ENCODE measurements at regions not wholly inside any gene's neighbourhood (a gene's known extent, or its start where the extent isn't known, plus 50 kb on each side); places are given as distances from the start of the nearest gene placed in this dataset.

DNA sequence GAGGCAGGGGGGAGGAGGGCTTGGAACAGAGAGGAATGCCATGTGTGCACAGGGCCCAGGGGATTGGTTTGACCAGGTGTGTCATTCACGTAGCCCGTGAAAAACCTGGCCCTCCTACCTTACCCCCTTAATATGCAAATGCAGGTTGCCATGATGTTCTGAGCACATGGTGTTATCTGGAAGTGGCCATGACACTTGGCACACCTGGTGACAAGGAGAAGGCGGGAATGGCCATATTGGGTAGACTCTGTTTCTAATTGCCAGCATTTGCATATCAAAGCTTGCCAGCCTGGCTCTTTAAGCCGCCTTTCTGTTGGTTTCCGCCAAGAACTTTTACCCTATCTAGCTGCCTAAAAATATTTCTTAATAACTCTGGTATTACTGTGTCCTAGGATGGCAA, 202.1 kb upstream of the DPH6 start:
- Histone ChIP-seq H3K4me1 (ENCODE audit: control insufficient read depth, insufficient read depth, low read length) (no peaks in the 10 kb centered on the region; the same call in 1 of the 2 replicates), H2BK120ac (ENCODE audit: low read depth, low read length) (no peak overlapping the region), H3K9me3 (ENCODE audit: control insufficient read depth, insufficient read depth, low read length) (no peaks in the 10 kb centered on the region), H3K4me2 (ENCODE audit: low read depth, low read length) (no peak overlapping the region), H2BK5ac (ENCODE audit: low read depth, low read length, poor library complexity, severe bottlenecking) (no peak overlapping the region), H3K9me1 (ENCODE audit: insufficient read depth, low read length) (no peaks in the 10 kb centered on the region), H3K23ac (ENCODE audit: low read depth, low read length) (no peak overlapping the region), H4K5ac (ENCODE audit: low read depth, low read length) (no peak overlapping the region), H2BK20ac (ENCODE audit: low read depth, low read length) (no peak overlapping the region), H2AFZ (replicated peaks; ENCODE audit: low read length, poor library complexity) (no peak overlapping the region), H3K27ac (ENCODE audit: insufficient read depth, low read length) (no peak overlapping the region), H3K4ac (ENCODE audit: low read depth, low read length) (no peak overlapping the region), H3K9ac (ENCODE audit: low read depth, low read length) (no peak overlapping the region), H2AK5ac (ENCODE audit: low read depth, low read length) (no peak overlapping the region), H4K91ac (ENCODE audit: insufficient read depth, low read depth, low read length) (no peak overlapping the region), H2BK15ac (ENCODE audit: low read depth, low read length) (no peak overlapping the region), H2AK9ac (replicated peaks; ENCODE audit: low read depth, low read length, poor library complexity) (no peak overlapping the region), H4K20me1 (ENCODE audit: insufficient read depth, low read length) (no peaks in the 10 kb centered on the region), H4K8ac (ENCODE audit: low read depth in 2 of 2, low read length in 2 of 2) (no peak overlapping the region), H3K4me3 (ENCODE audit: insufficient read depth, low read depth, low read length) (no peak overlapping the region), H3K14ac (replicated peaks; ENCODE audit: low read depth, low read length) (no peak overlapping the region), H3K27me3 (ENCODE audit: control insufficient read depth, insufficient read depth, low read length) (no peaks in the 10 kb centered on the region), H3K36me3 (ENCODE audit: control insufficient read depth, insufficient read depth, low read length) (no peaks in the 10 kb centered on the region), H3K56ac (ENCODE audit: extremely low read depth, insufficient read depth, low read length) (no peak overlapping the region), H3K79me1 (ENCODE audit: low read depth in 1 of 2, low read length in 2 of 2) (no peaks in the 10 kb centered on the region), H3K18ac (ENCODE audit: low read depth, low read length) (no peak overlapping the region)
- POLR2A ChIA-PET (ENCODE audit: unreplicated experiment) = no interaction called here
- dilution Hi-C loops (cut with HindIII; ENCODE audit: low sequenced_read_pairs, unreplicated experiment) (no loop called here), intact Hi-C loops (cut with micrococcal nuclease) (loop anchor here (10.0 kb wide), 1 partner anchor 463 kb away; no protein-coding TSS in a partner anchor), in situ Hi-C loops (cut with MboI; ENCODE audit: low sequenced_read_pairs) (no loop called here)
- no peak for DNase-seq
- WGBS, 2 experiments (ENCODE audit: extremely low coverage in 2 of 2, insufficient read length in 1 of 2) = 100% methylated on average over 1 of the region's 5 CpGs; no CpG with 5 or more reads in 1 of the 2 experiments
- no peak for ATAC-seq (ENCODE audit: low read depth)
- no peak for TF ChIP-seq POLR2A (IDR thresholded peaks at IDR 0.05; ENCODE audit: low read depth, low read length)
- no peak for TF ChIP-seq MAFK (IDR thresholded peaks at IDR 0.05; ENCODE audit: low read depth, low read length)
- no peak for TF ChIP-seq RCOR1 (IDR thresholded peaks at IDR 0.05; ENCODE audit: insufficient replicate concordance, low read length)
- no peak for TF ChIP-seq ELK1 (IDR thresholded peaks at IDR 0.05; ENCODE audit: borderline replicate concordance, low read depth, low read length)
- TF ChIP-seq RAD21 (IDR thresholded peaks at IDR 0.05; ENCODE audit: low read length) = no peak
- TF ChIP-seq CEBPB (IDR thresholded peaks at IDR 0.05; ENCODE audit: low read depth, low read length) = no peak
- TF ChIP-seq NFE2L2 (IDR thresholded peaks at IDR 0.05; ENCODE audit: low read depth, low read length) = no peak
- no peak for TF ChIP-seq SMC3 (IDR thresholded peaks at IDR 0.05; ENCODE audit: low read depth, low read length)
- no peak for TF ChIP-seq MXI1 (IDR thresholded peaks at IDR 0.05; ENCODE audit: borderline replicate concordance, low read depth, low read length)
- TF ChIP-seq BHLHE40 (IDR thresholded peaks at IDR 0.05; ENCODE audit: low read depth, low read length) = no peak
- BruUV-seq (replicated peaks) = no TSS peak
- CTCF ChIA-PET = interaction anchor here (0.5 kb wide), 1 partner anchor 736 kb away, joined by 3 read pairs; no protein-coding TSS in a partner anchor

Measured in IMR-90 (cell line).